HG02981 (cell line): ENCODE measurements at regions not wholly inside any gene's neighbourhood (a gene's known extent, or its start where the extent isn't known, plus 50 kb on each side); places are given as distances from the start of the nearest gene placed in this dataset.
"Not testable (repeated sequence)": the region's sequence is repeated elsewhere in the genome, so short reads cannot be mapped to it uniquely, and the experiment has no call there.

ENCODE experiments used
- ATAC-seq: cut with Tn5 transposase; IDR thresholded peaks from one replicate; pipeline ENCODE4 v1.9.1; 2021; ENCODE audit warnings: mild to moderate bottlenecking, moderate library complexity; ENCODE audit not compliant: unreplicated experiment

DNA sequence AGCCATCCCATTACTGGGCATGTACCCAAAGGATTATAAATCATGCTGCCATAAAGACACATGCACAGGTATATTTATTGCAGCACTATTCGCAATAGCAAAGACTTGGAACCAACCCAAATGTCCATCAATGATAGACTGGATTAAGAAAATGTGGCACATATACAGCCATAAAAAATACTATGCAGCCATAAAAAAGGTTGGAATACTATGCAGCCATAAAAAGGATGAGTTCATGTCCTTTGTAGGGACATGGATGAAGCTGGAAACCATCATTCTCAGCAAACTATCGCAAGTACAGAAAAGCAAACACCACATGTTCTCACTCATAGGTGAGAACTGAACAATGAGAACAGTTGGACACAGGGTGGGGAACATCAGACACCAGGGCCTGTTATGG, 151.5 kb downstream of the PLK2 start:
- ATAC-seq: not testable (repeated sequence)

DNA sequence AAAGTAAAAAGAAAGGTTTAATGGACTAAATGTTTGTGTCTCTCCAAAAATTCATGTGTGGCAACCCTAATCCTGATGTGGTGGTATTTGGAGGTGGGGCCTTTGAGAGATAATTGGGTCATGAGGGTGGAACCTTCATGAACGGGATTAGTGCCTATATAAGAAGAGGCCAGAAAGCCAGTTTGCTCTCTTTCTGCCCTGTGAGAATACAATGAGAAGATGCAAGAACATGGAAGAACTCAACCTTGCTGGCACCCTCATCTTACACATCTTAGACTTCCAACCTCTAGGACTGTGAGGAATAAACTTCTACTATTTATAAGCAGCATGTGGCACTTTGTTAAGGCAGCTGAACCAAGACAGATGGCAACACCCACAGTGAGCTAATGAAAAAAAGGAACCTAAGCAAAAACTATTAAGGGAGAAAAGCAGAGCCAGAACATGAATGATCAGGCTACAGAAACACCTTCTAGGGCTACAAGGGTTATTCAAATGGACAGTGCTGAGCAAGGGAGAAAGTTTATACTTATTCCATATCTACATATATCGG, 159.5 kb downstream of the PLK2 start:
- no peak for ATAC-seq

DNA sequence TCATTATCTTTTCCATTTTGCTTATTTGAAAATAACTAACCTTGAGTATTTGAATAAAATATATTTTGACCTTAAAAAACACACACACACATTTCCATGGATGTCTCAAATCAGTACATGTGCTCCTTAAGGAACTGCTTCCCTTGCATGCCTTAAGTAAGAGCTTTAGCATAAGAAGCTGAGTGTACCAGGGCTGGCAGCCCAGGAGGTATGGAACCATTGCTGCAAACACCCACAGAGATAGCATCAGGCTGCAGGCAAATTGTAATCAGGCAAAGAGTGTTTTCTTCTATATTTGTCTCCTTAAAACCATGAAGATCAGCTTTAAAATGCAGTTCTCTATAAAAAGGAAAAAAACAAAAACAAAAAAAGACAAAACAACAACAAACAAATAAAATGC, 160.6 kb downstream of the PLK2 start:
- no peak for ATAC-seq

DNA sequence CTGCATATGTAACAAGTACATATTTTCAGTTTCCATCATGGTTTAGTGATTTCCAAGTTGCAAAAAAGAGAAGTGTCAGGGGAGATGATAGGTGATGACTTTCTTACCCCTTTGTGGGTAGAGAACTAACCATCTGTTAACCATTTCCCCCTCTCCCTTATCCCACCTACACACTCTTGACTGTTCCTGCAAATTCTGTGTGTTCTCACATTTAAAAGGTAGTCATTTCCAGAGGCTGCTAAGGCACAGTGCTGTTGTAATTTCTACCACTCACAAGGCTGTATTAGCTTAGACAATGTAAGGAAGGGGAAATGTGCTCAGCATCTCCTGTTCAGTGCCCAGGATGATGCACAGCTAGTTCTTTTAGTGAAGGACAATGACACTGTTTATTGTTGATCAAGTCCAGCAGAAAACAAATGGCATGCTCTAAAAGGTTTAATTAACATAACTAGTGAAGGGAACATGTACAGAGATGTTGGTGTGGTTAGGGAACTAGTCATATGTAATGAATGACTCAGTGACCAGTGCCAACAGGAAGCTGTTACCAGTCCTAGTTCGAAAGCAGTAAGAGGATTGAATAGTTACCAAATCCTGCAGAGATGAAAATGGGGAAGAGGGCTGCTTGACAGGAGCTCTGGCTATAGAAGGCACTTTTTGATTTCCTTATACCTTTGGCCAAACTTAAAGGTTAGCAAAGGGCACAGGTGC, 165.1 kb downstream of the PLK2 start:
- peak; percentile 60 for ATAC-seq

DNA sequence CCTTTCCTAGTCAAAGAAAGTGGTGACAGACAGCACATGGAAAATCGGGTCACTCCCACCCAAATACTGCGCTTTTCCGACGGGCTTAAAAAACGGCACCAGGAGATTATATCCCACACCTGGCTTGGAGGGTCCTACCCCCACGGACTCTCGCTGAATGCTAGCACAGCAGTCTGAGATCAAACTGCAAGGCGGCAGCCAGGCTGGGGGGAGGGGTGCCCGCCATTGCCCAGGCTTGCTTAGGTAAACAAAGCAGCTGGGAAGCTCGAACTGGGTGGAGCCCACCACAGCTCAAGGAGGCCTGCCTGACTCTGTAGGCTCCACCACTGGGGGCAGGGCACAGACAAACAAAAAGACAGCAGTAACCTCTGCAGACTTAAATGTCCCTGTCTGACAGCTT, 171.6 kb downstream of the PLK2 start:
- ATAC-seq: not testable (repeated sequence)

DNA sequence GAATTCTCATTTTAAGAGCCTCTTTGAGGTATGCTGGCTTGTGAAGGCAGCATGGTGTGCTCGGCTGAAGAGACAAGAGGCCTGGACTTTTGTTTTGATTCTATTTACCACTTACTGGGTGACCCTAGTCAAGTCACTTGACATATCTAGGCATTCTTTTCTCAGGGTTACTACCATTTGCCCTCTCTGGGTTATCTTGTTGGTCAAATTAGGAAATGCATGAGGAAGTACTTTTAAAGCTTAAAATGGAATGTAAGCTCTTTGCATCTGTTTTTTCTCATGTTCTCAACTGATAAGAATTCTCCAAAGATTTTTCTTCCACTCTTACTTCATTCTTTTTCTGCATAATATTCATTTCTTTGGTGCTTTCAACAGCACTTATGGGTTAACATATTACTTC, 173.1 kb downstream of the PLK2 start:
- ATAC-seq: no peak

DNA sequence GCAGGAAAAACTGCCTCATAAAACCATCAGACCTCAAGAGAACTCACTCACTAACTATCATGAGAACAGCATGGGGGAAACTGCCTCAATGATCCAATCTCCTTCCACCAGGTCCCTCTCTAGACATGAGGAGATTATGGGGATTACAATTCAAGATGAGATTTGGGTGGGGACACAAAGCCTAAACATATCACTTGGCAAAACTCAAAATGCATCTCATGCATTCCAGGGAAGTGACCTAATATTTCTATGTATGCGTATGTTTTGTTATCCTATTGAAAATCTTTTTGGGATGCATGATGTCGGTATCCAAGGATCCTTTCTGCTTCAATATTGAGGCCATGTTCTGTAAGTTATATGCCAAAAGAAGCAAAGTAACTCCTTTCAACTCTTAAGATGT, 174.0 kb downstream of the PLK2 start:
- ATAC-seq: no peak

DNA sequence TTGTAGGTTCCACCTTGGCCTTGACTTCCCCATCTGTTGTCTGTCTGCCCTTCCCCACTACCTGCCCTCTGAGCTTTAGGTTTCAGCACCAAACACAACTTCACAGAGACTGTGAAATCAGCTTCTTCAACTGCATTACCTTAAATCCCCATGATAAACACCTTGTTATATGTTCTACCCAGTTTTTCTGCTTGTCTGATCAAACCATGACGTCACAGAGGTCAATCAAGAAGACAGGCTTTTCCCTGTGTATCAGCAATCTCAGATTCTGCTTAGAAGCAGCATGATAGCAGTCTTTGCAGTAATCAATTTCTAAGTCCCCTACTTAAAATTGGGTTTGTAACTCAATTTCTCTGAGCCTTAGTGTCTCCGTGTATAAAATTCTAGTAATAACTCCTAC, 175.0 kb downstream of the PLK2 start:
- no peak for ATAC-seq

DNA sequence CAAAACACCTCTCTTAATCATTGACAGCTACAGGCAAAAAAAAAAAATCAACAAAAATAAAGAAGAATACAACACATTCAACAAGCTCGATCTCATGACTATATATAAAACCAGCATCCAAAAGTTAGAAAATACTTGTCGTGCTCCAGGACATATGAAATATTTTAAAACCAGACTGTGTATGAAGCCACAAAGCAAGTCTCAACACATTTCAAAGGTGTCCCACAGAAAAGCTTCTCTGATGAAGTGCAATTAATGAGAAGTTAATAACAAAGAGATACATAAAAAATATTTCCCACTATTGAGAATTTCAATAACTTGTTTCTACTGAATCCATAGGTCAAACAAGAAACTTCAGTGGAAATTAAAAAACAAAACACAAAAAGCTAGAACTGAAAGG, 178.7 kb downstream of the PLK2 start:
- ATAC-seq: no peak

DNA sequence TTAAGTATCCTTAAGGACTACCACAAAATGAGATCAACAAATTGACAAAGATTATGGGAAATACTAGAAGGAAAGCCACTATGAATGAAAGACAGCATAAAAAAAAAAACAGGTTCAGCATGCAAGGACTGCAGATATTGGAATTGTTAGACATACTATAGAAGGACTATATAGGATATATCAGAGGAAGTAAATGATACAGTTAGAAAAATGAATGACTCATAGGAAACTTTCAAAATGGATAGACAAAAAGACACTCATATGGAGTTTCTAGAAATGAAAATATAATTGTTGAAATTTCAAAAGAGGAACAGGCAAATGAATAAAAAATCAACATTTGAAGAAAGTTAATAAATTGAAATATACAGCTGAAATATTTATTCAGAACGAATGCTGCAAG, 180.6 kb downstream of the PLK2 start:
- no peak for ATAC-seq

DNA sequence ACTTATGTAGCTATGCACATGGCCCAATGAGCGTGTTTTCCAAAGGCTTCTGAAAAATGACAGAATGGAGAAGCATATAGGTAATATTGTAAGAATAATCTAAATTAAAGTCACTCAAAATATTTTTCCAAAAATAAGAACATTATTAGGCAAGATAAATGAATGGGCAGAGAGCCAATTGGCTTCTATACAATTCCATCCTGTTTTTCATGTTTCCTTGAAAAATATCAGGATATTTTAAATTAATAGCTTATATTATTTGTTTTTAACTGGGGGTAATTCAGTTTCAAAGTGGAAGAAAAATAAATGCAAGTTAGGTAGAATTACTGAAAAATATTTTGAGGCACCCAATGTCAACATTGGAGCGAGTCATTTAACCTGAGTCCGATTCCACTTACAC, 183.5 kb downstream of the PLK2 start:
- no peak for ATAC-seq

DNA sequence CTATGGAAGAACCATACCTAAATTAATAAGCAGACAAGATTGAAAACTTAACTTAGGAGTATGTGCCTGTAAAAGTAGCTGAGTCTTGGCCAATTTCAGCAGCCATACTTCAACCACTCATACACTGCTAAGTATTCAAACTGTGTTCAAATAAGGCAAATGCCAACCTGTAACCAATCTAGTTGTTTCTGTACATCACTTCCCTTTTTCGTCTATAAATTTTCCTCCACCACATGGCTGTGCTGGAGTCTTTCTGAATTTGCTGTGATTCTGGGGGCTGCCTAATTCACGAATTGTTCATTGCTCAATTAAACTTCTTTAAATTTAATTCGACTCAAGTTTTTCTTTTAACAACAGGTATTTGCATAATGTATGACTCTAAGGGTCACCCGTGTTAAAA, 184.4 kb downstream of the PLK2 start:
- no peak for ATAC-seq

DNA sequence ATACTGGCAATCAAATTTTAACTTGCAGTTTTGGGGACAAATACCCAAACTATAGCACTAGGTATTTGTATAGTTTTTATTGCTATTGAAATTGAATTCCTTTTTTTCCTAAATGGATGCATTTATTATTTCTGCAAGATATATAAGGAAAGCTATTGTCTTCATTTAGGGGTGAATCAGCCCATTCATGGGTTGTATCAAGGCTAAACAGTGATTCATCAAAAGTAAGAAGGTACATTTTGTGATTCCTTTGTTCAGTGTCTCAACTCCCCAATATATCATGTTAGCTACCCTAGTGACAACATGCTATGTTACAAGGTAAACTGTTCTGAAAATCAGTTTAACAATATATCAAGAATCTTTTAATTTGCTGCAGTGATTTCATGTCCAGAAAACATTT, 185.7 kb downstream of the PLK2 start:
- no peak for ATAC-seq

DNA sequence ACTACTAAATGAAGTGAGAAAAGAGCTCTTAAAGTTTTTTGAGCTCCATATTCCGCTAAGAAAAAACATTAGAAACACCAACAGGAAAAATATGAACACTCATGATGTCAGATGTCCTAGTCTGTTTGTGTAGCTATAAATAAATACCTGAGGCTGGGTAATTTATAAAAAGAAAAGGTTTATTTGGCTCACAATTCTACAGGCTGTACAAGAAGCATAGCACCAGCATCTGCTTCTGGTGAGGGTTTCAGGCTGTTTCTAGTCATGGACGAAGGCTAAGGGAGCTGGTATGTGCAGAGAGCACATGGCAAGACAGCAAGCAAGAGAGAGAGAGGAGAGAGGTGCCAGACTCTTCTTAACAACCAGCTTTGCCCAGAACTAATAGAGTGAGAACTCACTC, 186.2 kb downstream of the PLK2 start:
- ATAC-seq: no peak

DNA sequence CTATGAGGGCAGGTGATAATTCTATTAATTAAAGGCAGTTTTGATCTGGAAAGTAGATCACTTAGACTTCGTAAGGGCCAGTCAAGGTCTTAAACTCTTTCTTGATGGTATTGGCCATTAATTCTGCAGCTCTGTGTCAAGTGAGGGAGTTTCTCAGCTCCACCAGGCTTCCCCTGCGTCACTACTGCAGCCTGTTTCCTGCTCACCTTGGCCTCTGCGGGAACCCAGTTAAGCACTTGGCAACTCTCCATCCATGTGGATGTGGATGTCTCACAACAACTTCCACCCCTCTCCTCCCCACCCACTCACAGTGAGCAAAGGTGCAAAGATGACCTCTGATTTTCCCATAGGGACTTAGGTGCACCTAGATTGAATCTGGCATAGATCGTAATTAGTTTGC, 191.6 kb downstream of the PLK2 start:
- ATAC-seq: no peak

DNA sequence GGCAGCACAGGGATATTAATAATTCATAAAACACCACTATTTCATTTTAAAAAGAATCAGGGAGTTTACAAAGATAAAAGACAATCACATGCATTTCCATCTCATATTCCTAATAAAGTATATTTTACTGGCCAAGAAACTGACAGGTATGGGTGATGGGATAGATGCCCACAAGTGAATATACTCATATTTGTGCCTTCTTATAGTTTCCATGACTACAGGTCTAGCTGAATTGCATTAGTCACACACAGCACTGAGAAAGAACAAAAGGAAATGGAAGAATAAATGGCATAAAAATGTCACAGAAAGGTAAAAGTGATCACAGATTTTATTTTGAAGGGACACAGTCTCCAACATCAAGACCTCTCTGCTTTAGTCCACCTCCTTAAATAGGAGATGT, 193.5 kb downstream of the PLK2 start:
- no peak for ATAC-seq

DNA sequence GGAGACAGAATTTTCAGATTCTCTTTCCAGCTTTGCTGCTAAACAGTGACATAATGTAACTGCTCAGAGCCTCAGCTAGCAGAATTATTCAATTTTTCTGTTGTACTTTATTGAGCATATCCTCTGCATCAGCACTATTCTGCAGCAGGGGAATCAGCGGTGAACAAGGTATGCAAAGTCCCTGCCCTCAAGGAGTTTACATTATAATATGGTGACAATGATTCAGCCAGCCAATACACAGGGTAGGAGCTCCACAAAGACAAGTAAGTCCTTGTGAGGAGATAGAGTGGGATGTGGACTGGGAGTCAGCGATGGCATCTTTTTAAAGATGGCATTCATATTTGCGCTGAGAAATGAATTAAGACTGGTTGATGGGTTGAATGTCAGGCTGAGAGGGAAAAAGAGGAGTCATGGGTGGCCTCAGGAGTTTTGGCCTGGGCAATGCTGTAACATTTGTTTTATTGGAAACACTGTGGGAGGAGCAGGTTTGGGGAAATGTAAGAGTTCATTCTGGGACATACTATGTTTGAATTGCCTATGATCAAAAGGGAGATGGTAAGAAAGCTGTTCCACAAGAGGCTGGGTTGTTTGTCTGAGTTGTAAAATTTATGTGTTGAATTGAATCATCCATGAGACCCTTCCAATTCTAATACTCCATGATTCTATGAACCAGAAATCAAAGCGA, 194.5 kb downstream of the PLK2 start:
- no peak for ATAC-seq

DNA sequence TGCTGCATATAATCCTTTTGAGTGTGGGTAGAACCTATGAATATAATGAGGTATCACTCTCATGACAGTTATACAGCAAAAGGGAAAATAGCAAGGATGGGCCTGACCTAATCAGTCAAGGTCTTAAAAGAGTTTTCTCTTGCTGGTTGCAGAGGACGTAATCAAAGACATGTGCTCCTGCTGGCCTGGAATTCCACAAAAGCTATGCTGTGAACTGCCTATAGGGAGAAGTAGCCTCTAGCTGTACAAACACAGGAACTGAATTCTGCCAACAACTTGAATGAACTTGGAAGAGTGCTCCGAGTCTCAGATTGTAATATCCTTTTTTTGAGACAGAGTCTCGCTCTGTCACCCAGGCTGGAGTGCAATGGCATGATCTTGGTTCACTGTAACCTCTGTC, 195.6 kb downstream of the PLK2 start:
- ATAC-seq: no peak

DNA sequence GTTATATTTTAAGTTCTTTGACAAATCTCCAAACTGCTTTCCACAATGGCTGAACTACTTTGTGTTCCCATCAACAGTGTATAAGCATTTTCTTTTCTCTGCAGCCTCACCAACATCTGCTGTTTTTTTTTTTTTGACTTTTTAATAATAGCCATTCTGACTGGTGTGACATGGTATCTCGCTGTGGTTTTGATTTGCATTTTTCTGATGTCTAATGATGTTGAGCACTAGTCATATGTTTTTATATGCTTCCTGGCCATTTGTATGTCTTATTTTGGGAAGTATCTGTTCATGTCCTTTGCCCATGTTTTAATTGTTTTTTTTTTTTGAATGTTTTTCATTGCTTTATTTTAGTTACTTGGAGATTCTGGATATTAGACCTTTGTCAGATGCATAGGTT, 196.6 kb downstream of the PLK2 start:
- no peak for ATAC-seq

DNA sequence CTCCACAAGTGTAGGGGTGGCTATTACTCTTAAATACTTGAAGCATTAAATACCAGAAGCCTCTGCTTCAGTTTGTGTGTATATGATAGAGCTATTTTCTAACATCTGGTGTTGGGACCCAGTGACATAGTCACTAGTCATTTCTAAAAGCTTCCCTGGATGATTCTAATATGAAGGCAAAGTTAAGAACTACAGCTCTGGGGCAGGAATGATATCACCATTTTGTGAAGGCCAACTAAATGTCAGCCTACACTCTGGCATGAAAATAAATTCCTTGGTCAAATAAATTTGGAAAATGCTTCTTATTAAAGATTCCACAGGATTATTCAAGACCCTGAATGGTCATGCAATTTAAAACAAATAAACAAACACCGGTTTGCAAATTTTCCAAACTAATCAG, 197.7 kb downstream of the PLK2 start:
- no peak for ATAC-seq

DNA sequence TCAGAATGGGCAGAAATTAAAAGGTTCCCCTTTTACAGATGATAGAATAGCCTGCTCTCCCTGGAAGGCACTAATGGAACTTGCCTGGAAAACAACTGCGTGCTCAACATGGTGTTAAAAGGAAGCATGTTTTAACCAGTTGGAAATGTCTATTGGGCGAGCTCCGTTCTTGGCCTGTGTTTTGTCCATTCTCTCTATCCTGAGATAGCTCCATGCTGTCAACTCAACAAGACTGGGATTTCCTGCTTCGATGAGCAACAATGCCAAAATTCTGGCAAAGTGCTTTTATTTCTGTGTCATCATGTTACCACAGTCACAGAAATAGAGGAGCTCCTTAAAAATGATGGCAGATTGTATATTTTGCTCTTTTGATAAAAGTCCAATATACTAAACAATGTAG, 198.3 kb downstream of the PLK2 start:
- ATAC-seq: no peak

DNA sequence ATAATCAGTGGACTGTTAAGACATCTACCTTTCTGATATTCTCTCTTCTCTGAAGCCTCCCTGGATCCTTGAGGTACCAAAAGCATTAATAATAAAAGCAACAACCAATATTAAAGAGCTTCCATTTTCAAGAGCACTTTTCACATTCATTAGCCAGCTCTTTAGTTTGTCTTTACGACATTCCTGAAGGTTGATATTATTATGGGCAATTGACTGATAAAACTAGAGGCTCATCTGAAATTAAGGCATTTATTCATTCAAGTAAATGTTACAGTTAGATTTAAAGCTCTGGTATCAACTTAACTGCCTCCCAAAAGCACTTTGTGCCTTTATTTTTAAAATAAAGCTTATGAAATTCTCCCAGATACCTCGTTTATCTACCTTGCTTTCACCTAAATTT, 199.6 kb downstream of the PLK2 start:
- no peak for ATAC-seq
